Caki2 (cell line): ENCODE measurements at regions not wholly inside any gene's neighbourhood (a gene's known extent, or its start where the extent isn't known, plus 50 kb on each side); places are given as distances from the start of the nearest gene placed in this dataset.
A peak's percentile ranks its signal among the peaks of the same experiment; 100 is the strongest.

Experiments
- DNase-seq: peaks from one replicate; pipeline ENCODE4 v3.0.0-alpha.2; 2015; ENCODE audit warnings: low read depth
- in situ Hi-C: cut with HindIII; loops from 2 replicates; pipeline ENCODE4 v1.10.0; 2016; ENCODE audit warnings: low sequenced_read_pairs, low pct_unique_long_range_greater_than_20kb, mixed read lengths

GRCh38 chr11:30089921-30090320 lies 73.1 kb upstream of the KCNA4 start:
- in situ Hi-C loops, result no loop called here
- DNase-seq, result no peak

GRCh38 chr11:30091246-30091645 lies 74.4 kb upstream of the KCNA4 start:
- no peak for DNase-seq
- in situ Hi-C loops, result no loop called here

GRCh38 chr11:30091737-30092136 lies 74.9 kb upstream of the KCNA4 start:
- DNase-seq, result peak; percentile 10
- in situ Hi-C loops, result no loop called here

- DNase-seq, result no peak
- in situ Hi-C loops, result no loop called here
Measured at GRCh38 chr11:30092518-30092917, 75.7 kb upstream of the KCNA4 start.

GRCh38 chr11:30100495-30100894 lies 83.7 kb upstream of the KCNA4 start:
- in situ Hi-C loops, result no loop called here
- DNase-seq, result no peak

GRCh38 chr11:30106222-30107181 lies 89.7 kb upstream of the KCNA4 start:
- DNase-seq, result no peak
- in situ Hi-C loops, result no loop called here

- in situ Hi-C loops, result no loop called here
- peak; percentile 53 for DNase-seq
Measured at GRCh38 chr11:30107899-30108298, 91.1 kb upstream of the KCNA4 start.

GRCh38 chr11:30109774-30110173 lies 92.9 kb upstream of the KCNA4 start:
- in situ Hi-C loops, result no loop called here
- DNase-seq, result no peak

GRCh38 chr11:30110691-30111090 lies 93.9 kb upstream of the KCNA4 start:
- in situ Hi-C loops, result no loop called here
- DNase-seq, result no peak

GRCh38 chr11:30111786-30112185 lies 95.0 kb upstream of the KCNA4 start:
- DNase-seq, result no peak
- in situ Hi-C loops, result no loop called here

GRCh38 chr11:30113326-30113898 lies 96.6 kb upstream of the KCNA4 start:
- in situ Hi-C loops, result no loop called here
- peak; percentile 10 for DNase-seq

GRCh38 chr11:30116512-30116911 lies 99.7 kb upstream of the KCNA4 start:
- in situ Hi-C loops, result no loop called here
- DNase-seq, result no peak

GRCh38 chr11:30120045-30120589 lies 103.3 kb upstream of the KCNA4 start:
- no peak for DNase-seq
- in situ Hi-C loops, result no loop called here

- in situ Hi-C loops, result no loop called here
- DNase-seq, result no peak
Measured at GRCh38 chr11:30125456-30125855, 105.4 kb upstream of the FSHB start.

GRCh38 chr11:30128269-30128932 lies 102.4 kb upstream of the FSHB start:
- no peak for DNase-seq
- in situ Hi-C loops, result no loop called here

GRCh38 chr11:30131535-30131934 lies 99.3 kb upstream of the FSHB start:
- in situ Hi-C loops, result no loop called here
- no peak for DNase-seq

GRCh38 chr11:30133281-30133680 lies 97.5 kb upstream of the FSHB start:
- in situ Hi-C loops, result no loop called here
- no peak for DNase-seq

- in situ Hi-C loops, result no loop called here
- peak; percentile 16 for DNase-seq
Measured at GRCh38 chr11:30143098-30143705, 87.6 kb upstream of the FSHB start.

GRCh38 chr11:30147293-30147692 lies 83.5 kb upstream of the FSHB start:
- in situ Hi-C loops, result no loop called here
- no peak for DNase-seq
